ENCODE measurements at regions not wholly inside any gene's neighbourhood (a gene's known extent, or its start where the extent isn't known, plus 50 kb on each side); places are given as distances from the start of the nearest gene placed in this dataset.
"Not testable (repeated sequence)": the region's sequence is repeated elsewhere in the genome, so short reads cannot be mapped to it uniquely, and the experiment has no call there.

DNA sequence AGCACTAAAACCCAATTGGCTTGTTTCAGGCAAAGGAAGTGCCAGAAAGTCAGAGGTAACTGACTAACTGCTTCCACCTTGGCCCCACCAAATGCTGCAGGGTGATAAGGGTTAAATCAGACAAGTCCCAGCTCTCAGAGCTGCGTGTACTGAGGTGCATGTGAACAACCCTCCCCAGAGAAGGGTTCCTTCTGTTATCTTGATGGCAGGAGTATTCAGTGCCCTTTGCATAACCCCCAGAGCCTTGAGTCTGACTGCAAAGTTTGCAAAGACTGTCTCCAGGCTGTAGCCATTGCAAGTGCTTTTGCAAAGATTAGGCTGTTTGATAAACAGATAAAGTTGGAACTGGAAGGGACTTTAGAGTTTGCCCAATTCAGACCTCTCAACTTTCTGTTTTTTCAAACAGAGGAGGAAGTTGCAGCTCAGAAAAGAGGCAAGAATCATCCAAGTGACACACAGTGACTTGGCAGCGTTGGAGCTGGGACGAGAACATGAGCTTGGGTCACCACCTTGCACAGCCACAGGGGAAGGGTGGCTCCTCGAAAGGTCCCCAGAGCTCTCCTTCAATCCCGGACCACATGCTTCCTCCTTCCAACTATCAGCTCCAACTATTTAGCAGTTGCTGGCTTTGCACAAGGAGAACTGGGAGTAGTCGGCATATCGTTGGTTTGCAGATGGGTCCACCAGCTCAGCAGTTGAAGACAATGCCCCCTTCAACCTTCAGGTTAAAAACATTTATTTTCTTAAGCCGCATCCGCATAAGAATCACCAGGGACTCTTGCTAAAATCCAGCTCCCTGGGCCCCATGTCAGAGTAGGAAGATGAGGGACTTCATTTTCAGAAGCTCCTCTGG lies 224.8 kb upstream of the HES1 start:
- TF ChIP-seq POLR2A (IDR thresholded peaks at IDR 0.05; ENCODE audit: low read depth, low read length) (no peak), POLR2AphosphoS5 (IDR thresholded peaks at IDR 0.05; ENCODE audit: low read depth, low read length) (no peak), SPI1 (IDR thresholded peaks at IDR 0.05; ENCODE audit: low read depth, low read length) (no peak), PAX5 (IDR thresholded peaks at IDR 0.05; ENCODE audit: insufficient read depth, low read length, severe bottlenecking) (no peak), TAF1 (IDR thresholded peaks at IDR 0.05; ENCODE audit: low read depth, low read length) (no peak), POU2F2 (IDR thresholded peaks at IDR 0.05; ENCODE audit: low read depth, low read length) (no peak)
- FAIRE-seq: no peak
- DNase-seq (ENCODE audit: insufficient read length, low spot score): no peak

DNA sequence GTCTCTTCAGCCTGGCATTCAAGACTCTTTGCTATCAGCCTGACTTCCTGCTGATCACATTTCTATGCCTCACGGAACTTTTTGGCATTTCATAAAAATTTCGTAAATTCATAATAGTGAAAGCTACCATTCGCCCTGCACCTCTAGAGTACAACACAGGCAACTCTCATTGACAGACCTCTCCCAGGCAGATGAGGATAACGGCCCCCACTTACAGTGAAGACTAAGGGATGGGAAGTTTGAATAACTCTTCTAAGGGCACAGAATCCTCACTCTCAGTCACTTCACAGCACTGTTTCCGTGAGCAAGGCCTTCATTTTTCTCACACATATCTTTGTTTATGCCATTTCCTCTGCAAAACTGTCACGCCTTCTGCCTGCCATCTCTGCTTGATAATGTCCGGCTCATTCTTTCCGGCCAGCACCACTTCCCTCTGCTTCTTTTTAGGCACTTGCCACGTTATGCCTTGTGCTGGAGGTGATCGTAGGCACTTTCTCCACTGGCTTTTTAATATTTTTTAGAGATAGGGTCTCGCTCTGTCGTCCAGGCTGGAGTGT lies 224.1 kb upstream of the HES1 start:
- TF ChIP-seq POU2F2 (IDR thresholded peaks at IDR 0.05; ENCODE audit: low read depth, low read length) (no peak), TAF1 (IDR thresholded peaks at IDR 0.05; ENCODE audit: low read depth, low read length) (no peak), POLR2AphosphoS5 (IDR thresholded peaks at IDR 0.05; ENCODE audit: low read depth, low read length) (no peak), POLR2A (IDR thresholded peaks at IDR 0.05; ENCODE audit: low read depth, low read length) (no peak), SPI1 (IDR thresholded peaks at IDR 0.05; ENCODE audit: low read depth, low read length) (no peak), PAX5 (IDR thresholded peaks at IDR 0.05; ENCODE audit: insufficient read depth, low read length, severe bottlenecking) (no peak)
- DNase-seq (ENCODE audit: insufficient read length, low spot score) (no peak), FAIRE-seq (no peak)

DNA sequence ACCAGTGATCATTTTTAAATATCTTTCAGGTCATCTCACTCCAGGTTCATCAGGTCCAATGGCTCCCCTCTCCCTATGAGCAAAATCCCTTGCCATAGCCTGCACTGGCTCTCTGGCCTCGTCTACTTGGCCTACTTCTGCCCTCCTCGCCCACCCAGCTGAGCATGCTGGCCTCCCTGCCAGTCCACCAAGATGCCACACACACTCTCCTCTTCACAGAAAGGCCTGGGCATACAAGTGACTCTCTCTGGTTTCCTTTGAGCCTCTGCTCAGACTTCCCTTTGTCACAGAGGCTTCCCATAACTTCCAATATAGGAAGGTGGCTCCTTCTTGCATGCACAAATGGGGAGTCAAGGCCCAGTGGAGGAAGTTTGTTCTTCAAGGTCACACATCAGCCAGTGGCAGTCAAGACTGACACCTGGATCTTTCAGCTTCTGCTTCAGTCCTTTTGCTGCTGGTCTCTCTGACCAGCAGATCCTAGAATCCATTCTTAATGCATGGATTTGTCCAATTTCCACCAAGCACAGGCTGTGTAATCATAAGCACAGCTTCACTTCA lies 223.2 kb upstream of the HES1 start:
- DNase-seq (ENCODE audit: insufficient read length, low spot score) (no peak), FAIRE-seq (no peak)
- no peak for TF ChIP-seq POLR2AphosphoS5 (IDR thresholded peaks at IDR 0.05; ENCODE audit: low read depth, low read length)
- TF ChIP-seq SPI1 (IDR thresholded peaks at IDR 0.05; ENCODE audit: low read depth, low read length): no peak
- no peak for TF ChIP-seq POU2F2 (IDR thresholded peaks at IDR 0.05; ENCODE audit: low read depth, low read length)
- TF ChIP-seq POLR2A (IDR thresholded peaks at IDR 0.05; ENCODE audit: low read depth, low read length): no peak
- TF ChIP-seq PAX5 (IDR thresholded peaks at IDR 0.05; ENCODE audit: insufficient read depth, low read length, severe bottlenecking): no peak
- TF ChIP-seq TAF1 (IDR thresholded peaks at IDR 0.05; ENCODE audit: low read depth, low read length): no peak

DNA sequence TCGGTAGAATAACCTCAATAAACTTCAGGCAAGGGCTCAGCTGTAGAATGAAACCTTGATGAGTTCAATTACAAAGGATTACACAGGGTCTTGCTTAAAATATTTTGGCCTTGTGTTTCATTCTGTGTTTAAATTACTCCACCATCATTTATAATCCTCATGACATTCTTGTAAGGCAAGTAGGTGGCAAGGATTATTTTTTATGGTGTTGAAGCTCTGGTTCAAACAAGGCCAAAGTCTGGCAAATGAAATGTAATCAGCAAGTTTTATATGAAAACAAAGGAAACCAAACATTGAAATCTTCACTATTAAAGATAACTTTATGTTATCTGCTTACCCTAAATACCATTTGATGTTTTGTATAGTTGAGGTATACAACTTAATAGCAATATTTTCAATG lies 221.3 kb upstream of the HES1 start:
- DNase-seq (ENCODE audit: insufficient read length, low spot score) (no peak), FAIRE-seq (no peak)

DNA sequence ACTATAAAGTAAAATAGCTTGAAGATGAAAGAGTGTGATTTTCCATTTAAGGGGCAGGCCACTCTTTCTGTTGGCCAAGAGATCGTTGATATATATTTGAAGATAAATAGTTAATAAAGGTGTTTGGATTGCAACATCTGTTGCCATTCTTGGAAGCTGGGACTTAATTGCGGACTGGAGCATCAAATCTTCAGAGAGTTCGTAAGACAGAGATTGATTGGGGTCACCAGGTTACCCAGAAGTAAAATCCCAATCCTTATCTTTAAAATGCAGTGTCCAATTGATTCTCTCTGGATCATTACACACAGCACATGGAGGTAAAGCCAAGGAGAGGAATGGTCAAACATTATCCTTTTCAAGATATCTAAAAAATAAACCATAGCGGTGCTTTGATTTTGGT lies 220.8 kb upstream of the HES1 start:
- no peak for FAIRE-seq
- TF ChIP-seq TAF1 (IDR thresholded peaks at IDR 0.05; ENCODE audit: low read depth, low read length): no peak
- no peak for TF ChIP-seq POU2F2 (IDR thresholded peaks at IDR 0.05; ENCODE audit: low read depth, low read length)
- no peak for TF ChIP-seq SPI1 (IDR thresholded peaks at IDR 0.05; ENCODE audit: low read depth, low read length)
- TF ChIP-seq POLR2A (IDR thresholded peaks at IDR 0.05; ENCODE audit: low read depth, low read length): no peak
- no peak for TF ChIP-seq POLR2AphosphoS5 (IDR thresholded peaks at IDR 0.05; ENCODE audit: low read depth, low read length)
- no peak for TF ChIP-seq PAX5 (IDR thresholded peaks at IDR 0.05; ENCODE audit: insufficient read depth, low read length, severe bottlenecking)
- no peak for DNase-seq (ENCODE audit: insufficient read length, low spot score)

More for the DNA sequence above, 221.3 kb upstream of the HES1 start:
- TF ChIP-seq POLR2A (IDR thresholded peaks at IDR 0.05; ENCODE audit: low read depth, low read length) (no peak), POU2F2 (IDR thresholded peaks at IDR 0.05; ENCODE audit: low read depth, low read length) (no peak), PAX5 (IDR thresholded peaks at IDR 0.05; ENCODE audit: insufficient read depth, low read length, severe bottlenecking) (no peak), TAF1 (IDR thresholded peaks at IDR 0.05; ENCODE audit: low read depth, low read length) (no peak)

DNA sequence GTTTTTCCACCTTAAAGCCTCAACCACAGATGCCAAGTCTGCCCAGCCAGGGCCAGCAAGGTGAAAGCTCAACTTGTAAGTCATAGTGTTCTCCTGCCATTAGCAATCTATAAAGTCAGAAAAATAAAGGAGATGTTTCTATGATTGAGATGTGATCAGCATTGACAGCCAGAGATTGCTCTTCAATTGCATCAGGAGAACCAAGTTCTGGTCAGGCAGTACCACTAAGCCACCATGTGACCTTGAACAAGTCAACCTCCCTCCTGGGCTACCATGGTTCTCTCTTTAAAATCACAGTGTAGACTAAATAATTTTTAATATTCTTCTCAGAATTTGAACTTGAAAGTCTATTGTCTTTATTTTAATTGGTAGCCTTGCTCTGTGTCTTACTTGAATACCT lies 220.3 kb upstream of the HES1 start:
- DNase-seq (ENCODE audit: insufficient read length, low spot score): no peak
- no peak for TF ChIP-seq TAF1 (IDR thresholded peaks at IDR 0.05; ENCODE audit: low read depth, low read length)
- no peak for TF ChIP-seq POLR2A (IDR thresholded peaks at IDR 0.05; ENCODE audit: low read depth, low read length)
- TF ChIP-seq PAX5 (IDR thresholded peaks at IDR 0.05; ENCODE audit: insufficient read depth, low read length, severe bottlenecking): no peak
- no peak for TF ChIP-seq SPI1 (IDR thresholded peaks at IDR 0.05; ENCODE audit: low read depth, low read length)
- TF ChIP-seq POU2F2 (IDR thresholded peaks at IDR 0.05; ENCODE audit: low read depth, low read length): no peak
- no peak for TF ChIP-seq POLR2AphosphoS5 (IDR thresholded peaks at IDR 0.05; ENCODE audit: low read depth, low read length)
- FAIRE-seq: no peak

DNA sequence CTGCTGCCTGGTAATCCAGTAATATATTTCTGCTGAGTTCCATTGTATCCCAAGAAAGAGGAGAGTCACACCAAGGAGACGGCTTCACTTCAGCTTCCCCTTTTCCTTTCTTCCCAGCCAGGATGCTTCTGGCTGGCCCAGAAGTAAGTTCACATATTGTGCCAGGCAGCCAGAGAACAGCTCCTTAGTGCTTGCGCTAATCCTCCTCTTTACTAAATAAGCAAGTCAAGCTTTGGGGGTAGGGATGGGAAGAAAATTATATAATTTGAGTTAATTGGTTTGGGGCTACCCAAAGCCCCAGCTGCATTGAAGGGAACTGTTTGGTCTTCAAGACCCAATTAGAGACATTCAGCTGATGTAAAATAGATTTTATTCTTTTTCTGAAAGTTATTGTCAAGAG lies 218.8 kb upstream of the HES1 start:
- DNase-seq (ENCODE audit: insufficient read length, low spot score) (no peak), FAIRE-seq (no peak)
- TF ChIP-seq PAX5 (IDR thresholded peaks at IDR 0.05; ENCODE audit: insufficient read depth, low read length, severe bottlenecking) (no peak), POLR2A (IDR thresholded peaks at IDR 0.05; ENCODE audit: low read depth, low read length) (no peak), POU2F2 (IDR thresholded peaks at IDR 0.05; ENCODE audit: low read depth, low read length) (no peak), POLR2AphosphoS5 (IDR thresholded peaks at IDR 0.05; ENCODE audit: low read depth, low read length) (no peak), TAF1 (IDR thresholded peaks at IDR 0.05; ENCODE audit: low read depth, low read length) (no peak), SPI1 (IDR thresholded peaks at IDR 0.05; ENCODE audit: low read depth, low read length) (no peak)

DNA sequence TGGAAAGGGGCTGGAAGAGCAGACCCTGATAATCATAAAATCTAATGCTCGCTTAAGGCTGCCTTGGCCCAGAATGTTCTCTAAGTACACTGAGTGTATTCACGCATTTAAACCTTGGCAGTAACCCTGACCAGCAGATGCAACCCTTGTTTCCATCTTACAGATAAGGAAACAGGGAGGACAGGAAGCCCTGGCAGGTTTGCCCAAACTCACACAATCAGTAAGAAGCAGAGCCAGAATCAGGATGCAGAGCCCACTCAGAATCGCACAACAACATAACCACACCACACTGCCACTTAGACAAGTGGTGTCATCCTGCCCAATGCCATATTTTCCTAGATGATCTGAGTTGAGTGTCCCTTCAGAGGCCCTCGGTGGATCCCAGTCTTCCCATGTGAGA lies 214.5 kb upstream of the HES1 start:
- DNase-seq (ENCODE audit: insufficient read length, low spot score): no peak

DNA sequence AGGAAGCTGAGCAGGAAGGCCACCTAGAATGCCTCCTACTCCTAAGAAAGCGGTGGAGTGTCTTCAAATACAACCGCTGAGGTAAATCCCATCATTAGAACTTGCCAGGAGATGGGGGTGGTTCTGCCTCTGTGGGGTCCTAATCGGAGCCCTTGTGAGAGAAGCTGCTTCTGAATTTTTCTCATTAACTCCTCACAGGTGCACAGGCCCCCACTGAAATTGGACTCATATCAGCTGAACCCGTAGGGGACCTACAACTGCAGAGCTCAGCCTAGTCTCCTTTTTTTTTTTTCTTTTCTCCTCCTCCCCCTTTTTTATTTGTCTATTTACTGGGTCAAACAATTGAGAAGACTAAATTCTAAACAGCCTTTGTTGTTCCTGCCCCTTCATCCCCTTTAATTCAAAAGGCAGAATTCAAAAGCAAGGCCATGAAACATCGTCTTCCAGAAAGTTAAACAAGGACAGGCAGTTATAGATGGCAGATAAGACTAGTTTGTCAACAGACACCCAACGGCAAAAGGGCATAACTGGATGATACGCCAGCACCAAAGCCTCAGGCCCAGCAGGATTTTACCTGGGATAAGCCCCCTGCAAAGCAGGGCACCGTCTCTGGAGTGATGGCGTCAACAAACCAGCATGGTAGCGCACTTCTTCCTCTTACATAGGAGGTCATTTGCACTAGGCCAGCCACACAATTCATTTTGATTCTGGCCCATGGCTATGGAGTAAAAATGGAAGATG lies 213.7 kb upstream of the HES1 start:
- no peak for TF ChIP-seq POLR2A (IDR thresholded peaks at IDR 0.05; ENCODE audit: low read depth, low read length)
- no peak for TF ChIP-seq SPI1 (IDR thresholded peaks at IDR 0.05; ENCODE audit: low read depth, low read length)
- no peak for TF ChIP-seq TAF1 (IDR thresholded peaks at IDR 0.05; ENCODE audit: low read depth, low read length)
- TF ChIP-seq POLR2AphosphoS5 (IDR thresholded peaks at IDR 0.05; ENCODE audit: low read depth, low read length): no peak
- FAIRE-seq (no peak), DNase-seq (ENCODE audit: insufficient read length, low spot score) (no peak)

More for the DNA sequence above, 214.5 kb upstream of the HES1 start:
- no peak for FAIRE-seq
- no peak for TF ChIP-seq POLR2A (IDR thresholded peaks at IDR 0.05; ENCODE audit: low read depth, low read length)
- TF ChIP-seq TAF1 (IDR thresholded peaks at IDR 0.05; ENCODE audit: low read depth, low read length): no peak
- TF ChIP-seq POLR2AphosphoS5 (IDR thresholded peaks at IDR 0.05; ENCODE audit: low read depth, low read length): no peak
- TF ChIP-seq PAX5 (IDR thresholded peaks at IDR 0.05; ENCODE audit: insufficient read depth, low read length, severe bottlenecking): no peak

DNA sequence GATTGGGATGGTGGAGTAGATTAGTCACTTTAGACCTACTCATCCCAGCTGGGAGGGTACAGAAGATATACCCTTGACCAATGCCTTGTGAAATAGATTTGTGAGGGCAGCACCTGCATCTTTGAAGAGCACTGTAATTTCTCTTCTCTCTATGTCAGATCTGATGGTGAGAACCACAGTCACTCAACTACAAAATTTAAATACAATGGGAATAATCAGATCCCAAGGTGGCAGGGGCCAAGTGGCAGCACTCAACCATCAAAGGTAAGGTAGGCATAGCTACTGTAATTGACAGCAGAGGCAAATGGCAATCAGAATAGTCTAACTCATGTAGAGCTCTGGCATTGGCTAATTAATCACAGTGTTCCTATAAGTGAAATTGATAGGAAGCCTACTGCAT lies 212.0 kb upstream of the HES1 start:
- FAIRE-seq: not testable (repeated sequence)

DNA sequence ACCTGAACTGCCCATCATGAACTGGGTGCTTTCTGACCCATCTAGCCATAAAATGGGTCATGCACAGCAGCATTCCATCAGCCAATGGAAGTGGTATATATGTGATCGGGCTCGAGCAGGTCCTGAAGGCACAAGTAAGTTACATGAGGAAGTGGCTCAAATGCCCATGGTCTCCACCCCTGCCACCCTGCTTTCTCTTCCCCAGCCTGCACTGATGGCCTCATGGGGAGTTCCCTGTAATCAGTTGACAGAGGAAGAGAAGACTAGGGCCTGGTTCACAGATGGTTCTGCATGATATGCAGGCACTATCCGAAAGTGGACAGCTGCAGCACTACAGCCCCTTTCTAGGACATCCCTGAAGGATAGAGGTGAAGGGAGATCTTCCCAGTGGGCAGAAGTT lies 209.9 kb upstream of the HES1 start:
- not testable (repeated sequence) for FAIRE-seq; DNase-seq (ENCODE audit: insufficient read length, low spot score)

More for the DNA sequence above, 212.0 kb upstream of the HES1 start:
- DNase-seq (ENCODE audit: insufficient read length, low spot score): not testable (repeated sequence)

DNA sequence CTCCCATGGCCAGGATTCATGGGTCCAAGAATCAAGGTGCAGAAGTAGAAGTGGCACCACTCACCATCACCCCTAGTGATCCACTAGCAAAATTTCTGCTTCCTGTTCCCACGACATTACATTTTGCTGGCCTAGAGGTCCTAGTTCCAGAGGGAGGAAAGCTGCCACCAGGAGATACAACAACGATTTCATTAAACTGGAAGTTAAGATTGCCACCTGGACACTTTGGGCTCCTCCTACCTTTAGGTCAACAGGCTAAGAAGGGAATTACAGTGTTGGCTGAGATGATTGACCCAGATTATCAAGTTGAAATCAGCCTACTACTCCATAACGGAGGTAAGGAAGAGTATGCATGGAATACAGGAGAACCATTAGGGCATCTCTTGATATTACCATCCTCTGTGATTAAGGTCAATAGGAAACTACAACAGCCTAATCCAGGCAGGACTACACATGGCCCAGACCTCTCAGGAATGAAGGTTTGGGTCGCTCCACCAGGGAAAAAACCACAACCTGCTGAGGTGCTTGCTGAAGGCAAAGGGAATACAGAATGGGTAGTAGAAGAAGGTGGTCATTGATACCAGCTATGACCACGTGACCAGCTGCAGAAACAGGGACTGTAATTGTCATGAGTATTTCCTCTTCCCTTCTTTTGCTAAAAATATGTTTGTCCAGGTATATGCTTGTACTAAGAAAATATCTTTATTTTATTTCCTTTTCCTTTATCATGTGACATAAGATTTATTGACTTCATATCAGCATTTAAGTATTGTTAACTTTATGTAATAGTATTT lies 208.3 kb upstream of the HES1 start:
- not testable (repeated sequence) for FAIRE-seq; DNase-seq (ENCODE audit: insufficient read length, low spot score)
